Natural killer cell (primary cell): ENCODE measurements at regions not wholly inside any gene's neighbourhood (a gene's known extent, or its start where the extent isn't known, plus 50 kb on each side); places are given as distances from the start of the nearest gene placed in this dataset.

Experiments used
- ATAC-seq, 3 donors: fragments of 150-1000 bp in 2 of 3; fragments of 200-7000 bp in 1 of 3; cut with Tn5 transposase; 1 replicate in 1 of 3; 2 replicates in 2 of 3; pipeline ENCODE4 v1.10.0; 2021; ENCODE audit warnings: mild to moderate bottlenecking in 2 of 3, moderate library complexity in 2 of 3
- DNase-seq, 2 donors: peaks; one replicate each; pipeline versions ENCODE4 v3.0.0 to v3.0.0-alpha.2; 2013 to 2021; ENCODE audit warnings: mixed read lengths in 1 of 2
- H3K27ac ChIP-seq: one replicate; pipeline ENCODE4 v1.5.1; 2013; ENCODE audit warnings: mild to moderate bottlenecking, low read length
- H3K27me3 ChIP-seq: one replicate; pipeline ENCODE4 v1.6.1; 2013; ENCODE audit warnings: low read length; ENCODE audit not compliant: control insufficient read depth, insufficient read depth
- H3K36me3 ChIP-seq: one replicate; pipeline ENCODE4 v1.6.1; 2013; ENCODE audit warnings: low read length; ENCODE audit not compliant: control insufficient read depth, insufficient read depth
- H3K4me1 ChIP-seq: one replicate; pipeline ENCODE4 v1.6.1; 2013; ENCODE audit warnings: low read length; ENCODE audit not compliant: control insufficient read depth, insufficient read depth
- H3K4me3 ChIP-seq: one replicate; pipeline ENCODE4 v1.5.1; 2013; ENCODE audit warnings: low read length
- H3K9me3 ChIP-seq: one replicate; pipeline ENCODE4 v1.6.1; 2013; ENCODE audit warnings: low read length; ENCODE audit not compliant: control insufficient read depth, insufficient read depth
- H3K27ac Mint-ChIP-seq, 2 donors: one replicate each; pipeline ENCODE4 v1.8.0; 2022; ENCODE audit warnings: mild to moderate bottlenecking in 2 of 2, mixed read lengths in 2 of 2, moderate library complexity in 1 of 2
- H3K27me3 Mint-ChIP-seq, 2 donors: one replicate each; pipeline ENCODE4 v1.8.0; 2022; ENCODE audit warnings: low read depth in 2 of 2, mixed read lengths in 2 of 2
- H3K36me3 Mint-ChIP-seq: one replicate; pipeline ENCODE4 v1.8.0; 2022; ENCODE audit warnings: mixed read lengths
- H3K4me1 Mint-ChIP-seq, 2 donors: one replicate each; pipeline ENCODE4 v1.8.0; 2022; ENCODE audit warnings: mixed read lengths in 2 of 2
- H3K4me3 Mint-ChIP-seq: one replicate; pipeline ENCODE4 v1.8.0; 2022; ENCODE audit warnings: mild to moderate bottlenecking, moderate library complexity, mixed read lengths
- H3K9me3 Mint-ChIP-seq, 2 donors: one replicate each; pipeline ENCODE4 v1.8.0; 2022; ENCODE audit warnings: mixed read lengths in 2 of 2
- whole genome bisulfite sequencing: methylation state at CpG from one replicate; pipeline ENCODE4 v1.1.7; 2013; ENCODE audit warnings: missing lambda C conversion rate; ENCODE audit not compliant: insufficient coverage; 5-methylcytosine and 5-hydroxymethylcytosine counted together
- intact Hi-C: fragments of 100-400 bp; cut with micrococcal nuclease; formaldehyde crosslinking; loops from one replicate; pipeline ENCODE4 v1.14.2; 2022
- TF ChIP-seq, protein P1 (sequence below): fragments of 200-600 bp; IDR thresholded peaks from one replicate; pipeline ENCODE4 v1.8.0; 2022; ENCODE audit warnings: antibody characterized with exemption

- TF ChIP-seq, protein P1, sequence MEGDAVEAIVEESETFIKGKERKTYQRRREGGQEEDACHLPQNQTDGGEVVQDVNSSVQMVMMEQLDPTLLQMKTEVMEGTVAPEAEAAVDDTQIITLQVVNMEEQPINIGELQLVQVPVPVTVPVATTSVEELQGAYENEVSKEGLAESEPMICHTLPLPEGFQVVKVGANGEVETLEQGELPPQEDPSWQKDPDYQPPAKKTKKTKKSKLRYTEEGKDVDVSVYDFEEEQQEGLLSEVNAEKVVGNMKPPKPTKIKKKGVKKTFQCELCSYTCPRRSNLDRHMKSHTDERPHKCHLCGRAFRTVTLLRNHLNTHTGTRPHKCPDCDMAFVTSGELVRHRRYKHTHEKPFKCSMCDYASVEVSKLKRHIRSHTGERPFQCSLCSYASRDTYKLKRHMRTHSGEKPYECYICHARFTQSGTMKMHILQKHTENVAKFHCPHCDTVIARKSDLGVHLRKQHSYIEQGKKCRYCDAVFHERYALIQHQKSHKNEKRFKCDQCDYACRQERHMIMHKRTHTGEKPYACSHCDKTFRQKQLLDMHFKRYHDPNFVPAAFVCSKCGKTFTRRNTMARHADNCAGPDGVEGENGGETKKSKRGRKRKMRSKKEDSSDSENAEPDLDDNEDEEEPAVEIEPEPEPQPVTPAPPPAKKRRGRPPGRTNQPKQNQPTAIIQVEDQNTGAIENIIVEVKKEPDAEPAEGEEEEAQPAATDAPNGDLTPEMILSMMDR = no peak
- H3K27ac Mint-ChIP-seq = no peak overlapping the region
- no peaks in the 10 kb centered on the region for H3K36me3 Mint-ChIP-seq
- no peaks in the 10 kb centered on the region for H3K4me1 Mint-ChIP-seq
- H3K27me3 Mint-ChIP-seq = peaks cover 7 to 29% of the 10 kb centered on the region in 2 donors
- Histone ChIP-seq H3K27ac (no peak overlapping the region), H3K4me1 (no peaks in the 10 kb centered on the region), H3K36me3 (no peaks in the 10 kb centered on the region), H3K9me3 (no peaks in the 10 kb centered on the region), H3K27me3 (no peaks in the 10 kb centered on the region), H3K4me3 (no peak overlapping the region)
- H3K9me3 Mint-ChIP-seq = no peaks in the 10 kb centered on the region
- 100% methylated on average over 1 of the region's 1 CpG for WGBS
- ATAC-seq (no peak), DNase-seq (no peak)
- H3K4me3 Mint-ChIP-seq = no peak overlapping the region
- intact Hi-C loops = no loop called here
Measured at GRCh38 chr10:6863381-6863780, 283.3 kb upstream of the PRKCQ start.

- H3K27me3 ChIP-seq = no peaks in the 10 kb centered on the region
- Mint-ChIP-seq H3K4me1 (no peaks in the 10 kb centered on the region), H3K4me3 (no peak overlapping the region), H3K36me3 (no peaks in the 10 kb centered on the region), H3K9me3 (no peaks in the 10 kb centered on the region), H3K27me3 (peaks cover 0 to 8% of the 10 kb centered on the region in 2 donors), H3K27ac (no peak overlapping the region)
- H3K36me3 ChIP-seq = no peaks in the 10 kb centered on the region
- H3K27ac ChIP-seq = no peak overlapping the region
- TF ChIP-seq, protein P1 = no peak
- no peak for ATAC-seq
- no peaks in the 10 kb centered on the region for H3K4me1 ChIP-seq
- H3K4me3 ChIP-seq = no peak overlapping the region
- H3K9me3 ChIP-seq = no peaks in the 10 kb centered on the region
- intact Hi-C loops = no loop called here
- DNase-seq = no peak
- 100% methylated on average over 2 of the region's 3 CpGs for WGBS
Measured at GRCh38 chr10:6850452-6850851, 270.4 kb upstream of the PRKCQ start.

DNA sequence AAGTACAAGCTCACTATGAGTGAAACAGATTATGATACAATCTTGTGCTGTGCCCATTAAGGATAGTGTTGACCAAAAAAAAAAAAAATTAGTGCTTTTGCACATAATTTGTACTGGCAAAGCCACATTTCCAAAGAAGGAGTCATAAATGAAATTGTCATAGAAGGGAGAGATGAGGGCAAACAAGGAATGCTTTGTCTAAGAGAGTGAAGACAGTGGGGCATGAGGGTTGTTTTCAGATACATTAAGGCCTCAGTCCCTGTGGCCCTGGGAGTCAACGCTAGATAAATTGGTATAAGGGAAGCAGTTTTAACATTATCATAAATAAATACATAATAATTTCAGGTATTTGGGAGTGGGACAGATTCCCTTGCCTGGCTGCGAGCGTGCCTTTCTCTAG lies 267.5 kb upstream of the PRKCQ start:
- H3K27me3 Mint-ChIP-seq = no peaks in the 10 kb centered on the region
- no peaks in the 10 kb centered on the region for H3K36me3 Mint-ChIP-seq
- H3K4me1 ChIP-seq = no peaks in the 10 kb centered on the region
- no peak overlapping the region for H3K27ac Mint-ChIP-seq
- no peak overlapping the region for H3K4me3 Mint-ChIP-seq
- TF ChIP-seq, protein P1 = no peak
- no peak overlapping the region for H3K27ac ChIP-seq
- no peak for ATAC-seq
- peaks cover 0 to 6% of the 10 kb centered on the region in 2 donors for H3K4me1 Mint-ChIP-seq
- no peak overlapping the region for H3K4me3 ChIP-seq
- H3K9me3 Mint-ChIP-seq = no peaks in the 10 kb centered on the region
- no peak for DNase-seq
- no peaks in the 10 kb centered on the region for H3K27me3 ChIP-seq
- no peaks in the 10 kb centered on the region for H3K36me3 ChIP-seq
- H3K9me3 ChIP-seq = no peaks in the 10 kb centered on the region
- 100% methylated on average over 2 of the region's 3 CpGs for WGBS
- intact Hi-C loops = no loop called here

- 92% methylated on average over 3 of the region's 4 CpGs for WGBS
- H3K27me3 Mint-ChIP-seq = no peaks in the 10 kb centered on the region
- DNase-seq = no peak
- no peaks in the 10 kb centered on the region for H3K4me1 ChIP-seq
- TF ChIP-seq, protein P1 = no peak
- no peaks in the 10 kb centered on the region for H3K9me3 Mint-ChIP-seq
- H3K36me3 Mint-ChIP-seq = no peaks in the 10 kb centered on the region
- no peak overlapping the region for H3K4me3 ChIP-seq
- no peak overlapping the region for H3K27ac ChIP-seq
- no peak overlapping the region for H3K4me3 Mint-ChIP-seq
- ATAC-seq = no peak
- intact Hi-C loops = loop anchor here (5.0 kb wide), 1 partner anchor 573 kb away; no protein-coding TSS in a partner anchor
- peaks cover 0 to 6% of the 10 kb centered on the region in 2 donors for H3K4me1 Mint-ChIP-seq
- no peaks in the 10 kb centered on the region for H3K9me3 ChIP-seq
- H3K36me3 ChIP-seq = no peaks in the 10 kb centered on the region
- no peaks in the 10 kb centered on the region for H3K27me3 ChIP-seq
- no peak overlapping the region for H3K27ac Mint-ChIP-seq
Measured at GRCh38 chr10:6843894-6844650, 264.0 kb upstream of the PRKCQ start.
